Left ventricle myocardium superior (tissue), 1 donor: ENCODE measurements at regions not wholly inside any gene's neighbourhood (a gene's known extent, or its start where the extent isn't known, plus 50 kb on each side); places are given as distances from the start of the nearest gene placed in this dataset.

Experiments used
- ATAC-seq: fragments of 200-7000 bp; cut with Tn5 transposase; one replicate; pipeline ENCODE4 v1.9.1; 2020; ENCODE audit warnings: mild to moderate bottlenecking, moderate library complexity
- DNase-seq: peaks from one replicate; pipeline ENCODE4 v3.0.0-alpha.2; 2020
- intact Hi-C: fragments of 100-400 bp; cut with micrococcal nuclease; formaldehyde crosslinking; loops from one replicate; pipeline ENCODE4 v1.11.0; 2022
- donor health status: DM: no; HTN: yes; CAD: no; lungs with severe emphysema.

- no peak for ATAC-seq
- intact Hi-C loops, result no loop called here
Measured at GRCh38 chr2:74735009-74735408, 81.0 kb downstream of the SEMA4F start.

GRCh38 chr2:74735564-74735963, 81.5 kb downstream of the SEMA4F start:
- intact Hi-C loops, result no loop called here
- no peak for ATAC-seq

More at GRCh38 chr2:74735009-74735408, 81.0 kb downstream of the SEMA4F start:
- no peak for DNase-seq

GRCh38 chr2:74736589-74736988, 82.5 kb downstream of the SEMA4F start:
- ATAC-seq (no peak), DNase-seq (no peak)
- intact Hi-C loops, result no loop called here

More at GRCh38 chr2:74735564-74735963, 81.5 kb downstream of the SEMA4F start:
- no peak for DNase-seq

DNA sequence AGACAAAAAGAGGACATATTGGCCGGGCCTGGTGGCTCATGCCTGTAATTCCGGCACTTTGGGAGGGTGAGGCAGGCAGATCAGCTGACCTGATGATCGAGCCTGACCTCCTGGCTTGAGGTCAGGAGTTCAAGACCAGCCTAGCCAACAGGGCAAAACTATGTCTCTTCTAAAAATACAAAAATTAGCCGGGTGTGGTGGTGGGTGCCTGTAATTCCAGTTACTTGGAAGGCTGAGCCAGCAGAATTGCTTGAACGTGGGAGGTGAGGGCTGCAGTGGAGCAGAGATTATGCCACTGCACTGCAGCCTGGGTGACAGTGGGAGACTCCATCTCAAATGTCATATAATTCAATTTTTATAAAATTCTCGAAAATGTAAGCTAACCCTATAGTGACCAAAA, 84.5 kb downstream of the SEMA4F start:
- DNase-seq (no peak), ATAC-seq (no peak)
- intact Hi-C loops, result no loop called here

DNA sequence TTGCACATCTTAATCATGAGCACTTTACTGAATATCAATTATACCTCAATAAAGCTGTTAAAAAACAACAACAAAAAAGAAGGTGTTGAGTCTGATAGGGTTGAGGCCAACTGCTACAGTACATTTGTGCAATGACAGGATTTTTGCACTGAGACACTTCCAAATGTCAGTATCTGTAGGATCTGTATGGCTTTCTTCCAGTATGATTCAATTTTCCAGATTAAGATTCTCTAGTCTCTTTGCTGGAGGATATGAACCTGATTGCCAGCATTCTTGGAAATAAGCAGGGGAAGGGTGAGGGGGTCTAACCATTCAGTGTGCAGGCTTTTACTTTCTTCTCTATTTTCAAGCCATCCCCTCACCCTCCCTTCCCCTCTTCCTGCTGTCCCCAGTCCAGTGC, 85.1 kb downstream of the SEMA4F start:
- DNase-seq (no peak), ATAC-seq (no peak)
- intact Hi-C loops, result no loop called here

GRCh38 chr2:74739733-74740241, 85.7 kb downstream of the SEMA4F start:
- ATAC-seq, result no peak
- DNase-seq, result no peak
- intact Hi-C loops, result no loop called here

DNA sequence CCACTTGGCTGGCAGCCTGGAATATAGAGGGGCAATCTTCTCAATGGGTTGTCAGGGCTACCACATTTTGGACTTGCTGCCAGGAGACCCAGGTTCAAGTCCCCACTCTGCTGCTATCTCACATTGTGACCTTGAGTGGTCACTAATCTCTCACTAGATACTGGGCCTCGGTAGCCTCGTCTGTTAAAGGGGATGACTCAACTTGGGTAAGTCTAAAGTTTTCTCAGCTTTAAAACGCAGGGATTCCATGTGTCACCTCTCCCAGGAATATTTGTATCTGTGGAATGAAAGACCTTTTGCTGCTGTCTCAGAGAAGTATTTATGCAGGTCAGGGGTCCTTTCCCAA, 86.3 kb downstream of the SEMA4F start:
- ATAC-seq (no peak), DNase-seq (no peak)
- intact Hi-C loops, result no loop called here

GRCh38 chr2:74740741-74741431, 86.8 kb downstream of the SEMA4F start:
- DNase-seq (peak; percentile 45), ATAC-seq (peak; percentile 93)
- intact Hi-C loops, result no loop called here

- intact Hi-C loops, result no loop called here
- no peak for DNase-seq
- no peak for ATAC-seq
Measured at GRCh38 chr2:74741629-74742028, 87.6 kb downstream of the SEMA4F start.

DNA sequence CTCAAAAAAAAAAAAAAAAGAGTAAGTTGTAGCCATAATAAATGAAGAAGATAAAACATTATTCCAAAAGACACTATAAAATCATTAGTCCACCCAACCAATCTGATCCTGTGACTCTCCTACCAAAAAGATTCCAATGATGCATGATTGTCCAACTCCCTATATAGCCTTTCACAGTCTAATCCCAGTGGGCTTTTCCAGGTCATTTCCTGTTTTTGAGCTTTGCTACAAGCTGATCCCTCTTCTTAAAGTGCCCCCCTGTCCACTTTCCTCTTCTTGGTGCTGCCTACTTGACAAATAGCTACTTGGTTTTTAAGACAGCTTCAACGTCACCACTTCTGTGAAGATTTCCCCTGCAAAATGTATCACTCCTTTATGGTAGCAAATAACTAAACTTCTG, 88.4 kb downstream of the SEMA4F start:
- intact Hi-C loops, result no loop called here
- ATAC-seq, result no peak

GRCh38 chr2:74743039-74743438, 89.0 kb downstream of the SEMA4F start:
- intact Hi-C loops, result no loop called here
- ATAC-seq (no peak), DNase-seq (no peak)

More for the DNA sequence above, 88.4 kb downstream of the SEMA4F start:
- DNase-seq, result no peak

GRCh38 chr2:74743778-74744177, 89.7 kb downstream of the SEMA4F start:
- ATAC-seq, result no peak
- DNase-seq, result no peak
- intact Hi-C loops, result no loop called here

GRCh38 chr2:74744731-74745515, 89.0 kb upstream of the HK2 start:
- no peak for ATAC-seq
- no peak for DNase-seq
- intact Hi-C loops, result no loop called here

- intact Hi-C loops, result no loop called here
- DNase-seq (no peak), ATAC-seq (no peak)
Measured at GRCh38 chr2:74745766-74746165, 88.2 kb upstream of the HK2 start.

GRCh38 chr2:74746480-74746879, 87.4 kb upstream of the HK2 start:
- DNase-seq (no peak), ATAC-seq (no peak)
- intact Hi-C loops, result no loop called here

GRCh38 chr2:74747411-74748080, 86.4 kb upstream of the HK2 start:
- intact Hi-C loops, result no loop called here
- DNase-seq, result no peak
- no peak for ATAC-seq

- no peak for DNase-seq
- no peak for ATAC-seq
- intact Hi-C loops, result no loop called here
Measured at GRCh38 chr2:74748665-74749064, 85.3 kb upstream of the HK2 start.

- intact Hi-C loops, result no loop called here
- ATAC-seq (no peak), DNase-seq (no peak)
Measured at GRCh38 chr2:74749432-74749831, 84.5 kb upstream of the HK2 start.

DNA sequence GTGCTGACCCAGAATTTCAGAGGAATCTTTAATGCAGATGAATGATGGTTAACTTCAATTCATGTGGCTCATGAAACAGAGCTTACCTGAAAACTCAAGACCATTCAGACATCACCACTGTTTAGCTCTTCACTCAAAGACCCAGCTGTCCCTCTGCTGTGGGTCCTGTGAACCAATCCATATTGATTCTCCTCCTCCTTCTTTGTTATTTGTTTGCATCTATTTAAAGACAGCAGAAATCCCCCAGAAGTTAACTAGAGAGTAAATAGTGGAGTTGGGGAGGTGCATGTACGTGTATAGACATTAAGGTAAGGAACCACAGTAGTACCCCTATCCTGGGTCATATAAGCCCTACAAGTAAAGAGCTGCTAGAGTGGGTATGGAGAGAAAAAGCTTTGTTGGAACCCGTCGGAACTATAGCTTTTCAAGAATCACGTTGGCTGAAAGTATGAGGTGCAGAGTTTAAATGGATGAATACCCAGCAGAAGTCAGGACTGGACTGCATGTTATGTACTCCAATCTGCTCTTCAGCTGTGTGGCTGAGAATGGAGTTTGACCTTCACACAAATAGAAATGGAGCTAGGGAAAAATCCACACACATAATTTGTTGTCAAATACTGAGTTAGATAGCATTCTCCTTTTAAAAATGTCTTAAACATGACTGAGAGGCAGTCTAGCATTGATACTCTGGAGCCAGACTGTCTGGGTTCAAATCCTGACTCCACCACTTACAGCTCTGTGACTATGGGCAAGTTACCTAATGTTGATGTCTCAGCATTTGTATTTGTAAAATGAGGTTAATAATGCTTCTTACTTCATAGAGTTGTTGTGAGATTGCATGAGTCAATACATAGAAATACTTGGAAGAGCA, 81.7 kb upstream of the HK2 start:
- ATAC-seq, result no peak
- no peak for DNase-seq
- intact Hi-C loops, result no loop called here
